ENCODE measurements at regions not wholly inside any gene's neighbourhood (a gene's known extent, or its start where the extent isn't known, plus 50 kb on each side); places are given as distances from the start of the nearest gene placed in this dataset.
"Not testable (repeated sequence)": the region's sequence is repeated elsewhere in the genome, so short reads cannot be mapped to it uniquely, and the experiment has no call there.

- Histone ChIP-seq H3K36me3 (no peaks in the 10 kb centered on the region), H3K27me3 (ENCODE audit: low read depth) (no peaks in the 10 kb centered on the region), H3K27ac (no peak overlapping the region), H3K4me1 (no peaks in the 10 kb centered on the region), H3K4me3 (no peak overlapping the region), H3K9me3 (no peaks in the 10 kb centered on the region)
- ATAC-seq (no peak), DNase-seq (no peak)
- intact Hi-C loops (cut with DNase I) = no loop called here
- no peak for TF ChIP-seq CTCF (IDR thresholded peaks at IDR 0.05)
Observed at GRCh38 chr1:58058323-58058722, 488.2 kb downstream of the OMA1 start.

DNA sequence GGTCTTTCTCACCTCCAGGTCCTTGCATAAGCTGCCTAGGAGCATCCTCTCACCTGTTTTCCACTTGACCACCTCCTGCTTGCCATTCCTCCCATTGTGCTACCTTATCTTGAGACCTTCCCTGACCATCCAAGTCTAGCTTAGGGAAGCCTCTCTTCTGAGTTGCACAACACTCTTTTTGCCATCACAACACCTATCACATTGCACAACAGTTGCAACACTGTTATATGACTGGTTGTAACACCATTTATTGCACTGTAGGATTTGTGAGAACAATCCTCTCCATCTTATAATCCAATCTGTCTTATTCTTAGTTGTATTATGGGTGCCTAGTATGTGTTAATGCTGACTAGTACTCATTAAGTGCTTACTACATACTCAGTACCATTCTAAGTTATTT lies 488.7 kb downstream of the OMA1 start:
- H3K9me3 ChIP-seq = no peaks in the 10 kb centered on the region
- H3K4me3 ChIP-seq = no peak overlapping the region
- intact Hi-C loops (cut with DNase I) = no loop called here
- H3K4me1 ChIP-seq = no peaks in the 10 kb centered on the region
- no peaks in the 10 kb centered on the region for H3K36me3 ChIP-seq
- no peak for ATAC-seq
- DNase-seq = no peak
- no peak for TF ChIP-seq CTCF (IDR thresholded peaks at IDR 0.05)
- no peak overlapping the region for H3K27ac ChIP-seq
- no peaks in the 10 kb centered on the region for H3K27me3 ChIP-seq (ENCODE audit: low read depth)

DNA sequence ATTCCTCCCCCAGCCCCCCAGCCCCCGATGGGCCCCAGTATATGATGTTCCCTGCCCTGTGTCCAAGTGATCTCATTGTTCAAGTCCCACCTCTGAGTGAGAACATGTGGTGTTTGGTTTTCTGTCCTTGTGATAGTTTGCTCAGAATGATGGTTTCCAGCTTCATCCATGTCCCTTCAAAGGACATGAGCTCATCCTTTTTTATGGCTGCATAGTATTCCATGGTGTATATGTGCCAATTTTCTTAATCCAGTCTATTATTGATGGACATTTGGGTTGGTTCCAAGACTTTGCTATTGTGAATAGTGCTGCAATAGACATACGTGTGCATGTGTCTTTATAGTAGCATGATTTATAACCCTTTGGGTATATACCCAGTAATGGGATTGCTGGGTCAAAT lies 495.3 kb downstream of the OMA1 start:
- intact Hi-C loops (cut with DNase I); DNase-seq; H3K27ac ChIP-seq; H3K9me3 ChIP-seq; H3K4me3 ChIP-seq; ATAC-seq; H3K36me3 ChIP-seq; H3K27me3 ChIP-seq (ENCODE audit: low read depth); H3K4me1 ChIP-seq: not testable (repeated sequence)

GRCh38 chr1:58047265-58047858 lies 499.2 kb downstream of the OMA1 start:
- Histone ChIP-seq H3K27ac (no peak overlapping the region), H3K27me3 (ENCODE audit: low read depth) (no peaks in the 10 kb centered on the region), H3K9me3 (no peaks in the 10 kb centered on the region), H3K4me3 (no peak overlapping the region), H3K4me1 (no peaks in the 10 kb centered on the region), H3K36me3 (no peaks in the 10 kb centered on the region)
- no peak for DNase-seq
- peak; percentile 59 for TF ChIP-seq CTCF (IDR thresholded peaks at IDR 0.05)
- intact Hi-C loops (cut with DNase I) = no loop called here
- peak; percentile 62 to 64 for ATAC-seq

GRCh38 chr1:58045094-58045705 lies 501.3 kb downstream of the OMA1 start:
- Histone ChIP-seq H3K27ac (no peak overlapping the region), H3K27me3 (ENCODE audit: low read depth) (no peaks in the 10 kb centered on the region), H3K4me1 (no peaks in the 10 kb centered on the region), H3K4me3 (no peak overlapping the region), H3K36me3 (no peaks in the 10 kb centered on the region), H3K9me3 (no peaks in the 10 kb centered on the region)
- intact Hi-C loops (cut with DNase I) = no loop called here
- ATAC-seq (peak in 1 of 2 donors; percentile 29), DNase-seq (no peak)
- no peak for TF ChIP-seq CTCF (IDR thresholded peaks at IDR 0.05)

GRCh38 chr1:58041621-58042020 lies 504.9 kb downstream of the OMA1 start:
- H3K9me3 ChIP-seq = no peaks in the 10 kb centered on the region
- H3K36me3 ChIP-seq = no peaks in the 10 kb centered on the region
- no peak overlapping the region for H3K4me3 ChIP-seq
- no peak overlapping the region for H3K27ac ChIP-seq
- DNase-seq (no peak), ATAC-seq (no peak)
- no peak for TF ChIP-seq CTCF (IDR thresholded peaks at IDR 0.05)
- no peaks in the 10 kb centered on the region for H3K27me3 ChIP-seq (ENCODE audit: low read depth)
- H3K4me1 ChIP-seq = no peaks in the 10 kb centered on the region
- intact Hi-C loops (cut with DNase I) = no loop called here
